ENCODE measurements at regions not wholly inside any gene's neighbourhood (a gene's known extent, or its start where the extent isn't known, plus 50 kb on each side); places are given as distances from the start of the nearest gene placed in this dataset.

DNA sequence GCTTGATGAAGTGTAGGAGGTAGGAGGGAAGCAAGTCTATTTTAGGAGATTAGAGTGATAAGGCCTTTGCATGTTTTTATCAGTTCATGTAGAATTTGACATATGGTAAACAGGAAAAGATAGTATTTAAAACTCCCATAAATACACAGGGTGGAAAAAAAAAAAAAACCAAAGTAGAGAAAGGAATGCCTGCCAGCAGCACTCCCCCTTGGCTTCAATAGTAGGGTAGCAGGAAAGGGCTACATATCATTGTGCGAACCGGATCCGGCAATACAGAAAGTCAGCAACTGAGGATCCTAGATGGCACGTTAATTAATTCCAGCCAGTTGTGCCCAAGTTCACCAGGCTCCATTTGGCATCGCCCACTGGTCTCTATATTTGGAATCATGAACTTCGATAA, 159.6 kb upstream of the SMIM21 start:
- no peak overlapping the region for H3K4me3 ChIP-seq (ENCODE audit: low read length)
- TF ChIP-seq, protein P1, sequence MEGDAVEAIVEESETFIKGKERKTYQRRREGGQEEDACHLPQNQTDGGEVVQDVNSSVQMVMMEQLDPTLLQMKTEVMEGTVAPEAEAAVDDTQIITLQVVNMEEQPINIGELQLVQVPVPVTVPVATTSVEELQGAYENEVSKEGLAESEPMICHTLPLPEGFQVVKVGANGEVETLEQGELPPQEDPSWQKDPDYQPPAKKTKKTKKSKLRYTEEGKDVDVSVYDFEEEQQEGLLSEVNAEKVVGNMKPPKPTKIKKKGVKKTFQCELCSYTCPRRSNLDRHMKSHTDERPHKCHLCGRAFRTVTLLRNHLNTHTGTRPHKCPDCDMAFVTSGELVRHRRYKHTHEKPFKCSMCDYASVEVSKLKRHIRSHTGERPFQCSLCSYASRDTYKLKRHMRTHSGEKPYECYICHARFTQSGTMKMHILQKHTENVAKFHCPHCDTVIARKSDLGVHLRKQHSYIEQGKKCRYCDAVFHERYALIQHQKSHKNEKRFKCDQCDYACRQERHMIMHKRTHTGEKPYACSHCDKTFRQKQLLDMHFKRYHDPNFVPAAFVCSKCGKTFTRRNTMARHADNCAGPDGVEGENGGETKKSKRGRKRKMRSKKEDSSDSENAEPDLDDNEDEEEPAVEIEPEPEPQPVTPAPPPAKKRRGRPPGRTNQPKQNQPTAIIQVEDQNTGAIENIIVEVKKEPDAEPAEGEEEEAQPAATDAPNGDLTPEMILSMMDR (conservative IDR thresholded peaks at IDR 0.05; ENCODE audit: low read depth, low read length), result no peak
- no peak for DNase-seq (ENCODE audit: low read depth)

- H3K4me3 ChIP-seq (ENCODE audit: low read length), result no peak overlapping the region
- TF ChIP-seq, protein P1 (conservative IDR thresholded peaks at IDR 0.05; ENCODE audit: low read depth, low read length), result no peak
- no peak for DNase-seq (ENCODE audit: low read depth)
These were observed 158.8 kb upstream of the SMIM21 start for GRCh38 chr18:75586130-75586889.

- DNase-seq (ENCODE audit: low read depth), result no peak
- TF ChIP-seq, protein P1 (conservative IDR thresholded peaks at IDR 0.05; ENCODE audit: low read depth, low read length), result no peak
These were observed 155.4 kb upstream of the SMIM21 start for GRCh38 chr18:75582940-75583339.

DNA sequence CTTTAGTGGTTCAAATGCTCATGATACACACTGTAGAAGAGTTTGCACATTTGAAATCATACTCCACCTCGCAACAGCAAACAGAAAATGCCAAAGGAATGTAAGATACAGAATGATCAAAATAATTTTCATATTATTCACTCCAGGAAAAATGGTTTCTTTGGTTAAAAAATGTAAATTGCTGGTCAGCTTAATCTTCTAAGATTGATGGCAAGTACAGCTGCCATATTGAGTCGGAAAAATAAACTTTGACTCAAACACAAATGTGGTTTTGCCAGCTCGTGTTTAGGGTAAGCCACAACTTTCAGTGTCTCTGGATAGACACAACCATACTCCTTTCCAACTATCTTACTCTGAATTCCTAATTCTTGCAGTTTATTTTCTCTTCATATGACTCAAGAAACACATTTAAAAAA, 154.9 kb upstream of the SMIM21 start:
- no peak overlapping the region for H3K4me3 ChIP-seq (ENCODE audit: low read length)
- no peak for DNase-seq (ENCODE audit: low read depth)
- TF ChIP-seq, protein P1 (conservative IDR thresholded peaks at IDR 0.05; ENCODE audit: low read depth, low read length), result no peak

More at GRCh38 chr18:75582940-75583339, 155.4 kb upstream of the SMIM21 start:
- no peak overlapping the region for H3K4me3 ChIP-seq (ENCODE audit: low read length)

- TF ChIP-seq, protein P1 (conservative IDR thresholded peaks at IDR 0.05; ENCODE audit: low read depth, low read length), result no peak
- no peak overlapping the region for H3K4me3 ChIP-seq (ENCODE audit: low read length)
- no peak for DNase-seq (ENCODE audit: low read depth)
These were observed 154.0 kb upstream of the SMIM21 start for GRCh38 chr18:75581336-75582131.

DNA sequence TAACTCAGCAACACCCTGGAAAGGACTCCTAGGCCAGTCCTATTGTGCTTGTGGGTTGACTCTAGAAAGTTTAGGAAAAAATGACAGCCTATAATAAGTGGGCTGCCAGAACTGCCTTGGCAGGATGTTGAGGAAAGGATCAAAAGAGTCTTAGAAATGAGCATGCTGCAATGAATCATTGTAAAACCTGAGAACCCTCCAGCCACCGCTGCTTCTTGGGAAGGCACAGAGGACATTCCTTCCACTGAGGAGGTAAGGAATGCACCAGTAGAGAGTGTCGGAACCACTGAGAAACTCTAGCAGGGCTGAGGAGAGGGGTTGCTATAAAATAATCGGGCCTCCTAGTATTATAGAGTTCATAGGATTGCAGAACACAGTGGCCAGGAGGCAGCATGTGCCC, 146.7 kb upstream of the SMIM21 start:
- no peak overlapping the region for H3K4me3 ChIP-seq (ENCODE audit: low read length)
- DNase-seq (ENCODE audit: low read depth), result no peak
- TF ChIP-seq, protein P1 (conservative IDR thresholded peaks at IDR 0.05; ENCODE audit: low read depth, low read length), result no peak

All from retinal pigment epithelial cell (primary cell).